NCI-H1417 (cell line): ENCODE measurements at regions not wholly inside any gene's neighbourhood (a gene's known extent, or its start where the extent isn't known, plus 50 kb on each side); places are given as distances from the start of the nearest gene placed in this dataset.

Source experiments
- DNase-seq, 3 experiments: peaks; one replicate each; lab custom pipeline; 2025; lab: John Stamatoyannopoulos, UW

GRCh38 chr11:26162291-26162690 lies 169.6 kb upstream of the ANO3 start:
- DNase-seq: no peak

- no peak for DNase-seq
Observed at GRCh38 chr11:26186389-26186788, 145.5 kb upstream of the ANO3 start.

- no peak for DNase-seq
Observed at GRCh38 chr11:26187639-26188038, 144.3 kb upstream of the ANO3 start.

DNA sequence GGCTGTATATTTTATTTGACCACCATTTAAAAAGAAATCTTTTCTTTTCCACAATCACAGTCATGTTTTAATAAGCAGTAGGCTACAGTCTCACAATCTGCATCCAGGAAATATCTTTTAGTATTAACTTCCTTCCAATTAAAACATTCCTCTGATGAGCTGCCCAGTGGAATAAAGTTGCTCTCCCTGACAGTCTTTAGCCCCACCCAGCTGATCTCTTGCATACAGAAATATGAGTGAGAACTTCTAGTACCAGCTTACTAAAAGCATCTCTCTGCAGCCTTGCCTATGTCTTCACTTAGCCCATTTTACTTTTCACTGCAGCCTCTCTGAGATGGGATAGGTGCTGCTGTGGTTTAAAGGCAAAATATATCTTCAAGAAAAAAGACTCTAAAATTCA lies 143.4 kb upstream of the ANO3 start:
- DNase-seq: no peak

- DNase-seq: no peak
Observed at GRCh38 chr11:26191193-26191592, 140.7 kb upstream of the ANO3 start.

GRCh38 chr11:26193694-26194365 lies 138.1 kb upstream of the ANO3 start:
- peak in 1 of 3 experiments; percentile 11 for DNase-seq

GRCh38 chr11:26194881-26195280 lies 137.0 kb upstream of the ANO3 start:
- DNase-seq: no peak

- DNase-seq: no peak
Observed at GRCh38 chr11:26198532-26199096, 133.3 kb upstream of the ANO3 start.

GRCh38 chr11:26199331-26200095 lies 132.4 kb upstream of the ANO3 start:
- no peak for DNase-seq

DNA sequence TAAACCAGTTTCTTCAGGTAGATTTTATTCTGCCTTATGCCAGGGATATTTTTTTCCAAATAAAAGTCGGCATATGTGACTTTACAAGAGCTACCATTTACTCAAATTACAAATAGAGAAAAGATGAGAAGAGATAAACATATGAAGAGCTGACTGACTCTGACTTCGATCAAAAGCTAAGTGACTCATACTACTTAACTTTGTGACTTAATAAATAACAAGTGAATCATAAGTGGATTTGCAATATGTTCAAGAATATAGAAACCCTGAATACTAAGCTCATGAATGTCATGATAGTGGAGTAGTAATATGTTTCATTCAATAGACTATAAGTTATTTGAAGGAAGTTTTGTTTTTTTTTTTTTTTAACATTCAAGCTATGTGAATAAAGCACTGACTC lies 130.5 kb upstream of the ANO3 start:
- no peak for DNase-seq

DNA sequence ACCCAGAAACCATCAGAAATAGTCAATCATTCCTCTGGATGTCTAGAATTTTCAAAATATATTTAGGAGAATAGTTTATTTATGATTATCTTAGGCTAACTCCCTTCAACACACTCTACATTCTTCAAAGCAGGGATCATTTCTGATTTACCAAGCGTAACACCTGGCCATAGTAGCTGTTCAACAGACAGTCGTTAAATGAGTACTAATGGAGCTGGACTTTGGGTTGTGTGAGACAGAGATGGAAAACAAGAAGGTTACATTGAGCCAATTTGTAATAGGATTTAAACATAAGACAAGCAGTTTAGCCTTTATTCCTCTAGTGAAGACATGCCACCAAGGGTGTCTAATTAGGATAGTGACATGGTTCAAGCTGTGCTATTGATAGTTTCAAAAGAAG lies 129.2 kb upstream of the ANO3 start:
- DNase-seq: no peak

- peak in 2 of 3 experiments; percentile 24 to 84 for DNase-seq
Observed at GRCh38 chr11:26204101-26204500, 127.8 kb upstream of the ANO3 start.

GRCh38 chr11:26204839-26205238 lies 127.1 kb upstream of the ANO3 start:
- no peak for DNase-seq

GRCh38 chr11:26219183-26220117 lies 112.5 kb upstream of the ANO3 start:
- DNase-seq: no peak

GRCh38 chr11:26225646-26226045 lies 106.3 kb upstream of the ANO3 start:
- no peak for DNase-seq

- DNase-seq: peak in 2 of 3 experiments; percentile 45 to 50
Observed at GRCh38 chr11:26227301-26227746, 104.6 kb upstream of the ANO3 start.

GRCh38 chr11:26227883-26228502 lies 103.9 kb upstream of the ANO3 start:
- no peak for DNase-seq

DNA sequence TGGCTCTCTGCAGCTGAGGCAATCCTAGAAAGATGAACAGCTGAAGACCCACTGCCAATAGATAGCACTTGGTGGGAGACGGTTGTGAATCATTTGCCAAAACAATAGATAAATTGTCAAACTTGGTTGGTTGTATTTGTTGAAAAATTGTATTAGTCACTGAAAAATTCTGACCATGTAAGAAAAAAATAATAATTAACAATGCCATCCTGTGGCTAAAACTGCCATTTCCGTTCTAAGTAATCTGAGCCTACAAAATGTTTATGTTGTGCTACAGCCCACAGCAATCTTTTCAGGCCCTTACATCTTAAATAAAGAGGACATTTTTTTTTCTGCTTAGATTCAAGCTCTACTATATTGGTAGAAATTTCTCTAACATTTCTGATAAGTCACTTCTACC lies 103.2 kb upstream of the ANO3 start:
- no peak for DNase-seq

DNA sequence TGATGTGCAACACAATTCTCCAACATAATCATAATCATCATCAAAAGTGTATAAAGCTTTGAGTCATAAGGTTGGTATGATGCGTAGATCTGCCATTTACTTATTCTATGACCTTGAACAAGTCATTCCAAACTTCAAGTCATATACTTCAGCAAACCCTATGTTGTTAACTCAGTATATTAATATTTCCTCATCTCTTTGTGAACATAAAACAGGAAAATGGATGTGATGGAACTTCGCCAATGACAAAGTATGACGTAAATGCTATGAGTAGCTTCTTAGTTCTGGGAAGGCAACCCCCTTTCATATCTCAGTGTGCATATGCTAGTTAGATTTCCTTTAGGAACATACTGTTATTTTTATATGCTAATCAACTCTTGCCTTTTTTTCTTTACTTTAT lies 102.7 kb upstream of the ANO3 start:
- DNase-seq: no peak

DNA sequence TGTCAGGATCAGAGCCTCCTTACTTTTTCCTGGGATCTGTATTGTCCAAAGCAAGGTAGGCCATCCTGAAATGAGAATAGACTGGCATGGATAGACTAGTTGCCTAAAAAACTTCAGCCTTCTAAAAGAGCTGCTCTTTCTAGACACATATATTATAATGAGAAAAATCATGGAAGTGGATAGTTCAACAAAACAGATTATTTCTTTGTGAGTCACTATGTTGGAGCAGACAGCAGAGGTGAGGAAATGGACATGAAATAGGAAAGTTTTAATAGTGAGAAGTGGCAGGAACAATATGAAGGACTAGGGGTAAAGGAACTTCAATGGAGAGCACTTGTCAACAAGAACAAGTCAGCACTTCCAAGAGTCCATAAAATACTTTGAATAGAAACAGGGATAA lies 101.9 kb upstream of the ANO3 start:
- no peak for DNase-seq

GRCh38 chr11:26231252-26231661 lies 100.7 kb upstream of the ANO3 start:
- DNase-seq: no peak

DNA sequence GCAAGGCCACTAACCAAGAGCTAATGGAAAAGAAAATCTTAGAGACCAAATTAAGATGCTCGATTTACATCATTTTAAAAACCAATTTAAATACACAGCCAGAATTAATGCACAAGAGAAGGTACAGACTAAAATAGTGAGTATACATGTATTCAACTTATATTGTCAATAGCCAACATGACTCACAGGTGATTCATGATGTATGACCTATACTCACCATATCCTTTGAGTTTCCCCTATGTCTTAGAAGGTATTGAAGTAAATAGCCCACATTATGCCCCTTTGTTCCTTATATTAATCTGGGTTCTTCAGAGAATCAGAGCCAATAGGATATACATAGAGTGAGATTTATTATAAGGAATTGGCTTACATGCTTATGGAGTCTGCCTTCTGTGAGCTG lies 97.5 kb upstream of the ANO3 start:
- no peak for DNase-seq
